GM18520 (cell line): ENCODE measurements at regions not wholly inside any gene's neighbourhood (a gene's known extent, or its start where the extent isn't known, plus 50 kb on each side); places are given as distances from the start of the nearest gene placed in this dataset.

Experiments used
- ATAC-seq: cut with Tn5 transposase; IDR thresholded peaks from one replicate; pipeline ENCODE4 v1.9.1; 2021; ENCODE audit not compliant: unreplicated experiment

- no peak for ATAC-seq
These were observed 75.9 kb upstream of the DAB2 start for GRCh38 chr5:39500551-39501175.

GRCh38 chr5:39498278-39498952, 73.6 kb upstream of the DAB2 start:
- no peak for ATAC-seq

GRCh38 chr5:39497322-39497721, 72.5 kb upstream of the DAB2 start:
- no peak for ATAC-seq

GRCh38 chr5:39495227-39495626, 70.4 kb upstream of the DAB2 start:
- no peak for ATAC-seq

- ATAC-seq, result no peak
These were observed 69.8 kb upstream of the DAB2 start for GRCh38 chr5:39494534-39494933.

GRCh38 chr5:39494107-39494510, 69.3 kb upstream of the DAB2 start:
- no peak for ATAC-seq

GRCh38 chr5:39491210-39491609, 66.4 kb upstream of the DAB2 start:
- ATAC-seq, result no peak

- no peak for ATAC-seq
These were observed 64.5 kb upstream of the DAB2 start for GRCh38 chr5:39489263-39489662.

GRCh38 chr5:39486790-39487189, 62.0 kb upstream of the DAB2 start:
- ATAC-seq, result no peak

- no peak for ATAC-seq
These were observed 61.6 kb upstream of the DAB2 start for GRCh38 chr5:39486361-39486760.

GRCh38 chr5:39485079-39485478, 60.3 kb upstream of the DAB2 start:
- ATAC-seq, result no peak

- ATAC-seq, result no peak
These were observed 59.9 kb upstream of the DAB2 start for GRCh38 chr5:39484673-39485072.

- ATAC-seq, result no peak
These were observed 57.3 kb upstream of the DAB2 start for GRCh38 chr5:39482098-39482497.

GRCh38 chr5:39479537-39479936, 54.8 kb upstream of the DAB2 start:
- ATAC-seq, result no peak

GRCh38 chr5:39478863-39479262, 54.1 kb upstream of the DAB2 start:
- ATAC-seq, result no peak

- no peak for ATAC-seq
These were observed 52.1 kb upstream of the DAB2 start for GRCh38 chr5:39476843-39477220.

- no peak for ATAC-seq
These were observed 51.4 kb upstream of the DAB2 start for GRCh38 chr5:39475881-39476842.

GRCh38 chr5:39475159-39475571, 50.4 kb upstream of the DAB2 start:
- ATAC-seq, result no peak
